NCI-H774 (cell line): ENCODE measurements at regions not wholly inside any gene's neighbourhood (a gene's known extent, or its start where the extent isn't known, plus 50 kb on each side); places are given as distances from the start of the nearest gene placed in this dataset.

Experiments used
- DNase-seq: peaks from one replicate; lab custom pipeline; 2025; lab: John Stamatoyannopoulos, UW

DNA sequence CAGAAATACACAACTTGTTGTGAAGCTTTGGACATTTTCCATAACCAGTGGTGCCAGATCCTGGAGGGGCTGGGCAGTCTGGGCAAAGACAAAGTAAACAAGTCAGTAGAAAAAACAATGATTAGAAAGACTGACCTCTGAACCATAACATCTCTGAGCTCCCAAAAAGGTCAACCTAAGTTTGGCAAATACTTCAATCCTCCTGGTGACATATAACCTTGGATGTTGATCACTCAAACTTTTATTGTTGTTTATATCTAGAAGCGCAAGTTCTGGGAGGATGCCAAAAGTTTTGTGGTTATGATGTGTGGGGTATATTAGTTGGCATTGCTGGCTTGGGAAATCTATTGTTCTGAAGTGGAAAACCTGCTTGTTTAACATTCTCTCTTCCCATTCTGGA is 257.7 kb downstream of the DIPK2A start:
- DNase-seq = no peak

DNA sequence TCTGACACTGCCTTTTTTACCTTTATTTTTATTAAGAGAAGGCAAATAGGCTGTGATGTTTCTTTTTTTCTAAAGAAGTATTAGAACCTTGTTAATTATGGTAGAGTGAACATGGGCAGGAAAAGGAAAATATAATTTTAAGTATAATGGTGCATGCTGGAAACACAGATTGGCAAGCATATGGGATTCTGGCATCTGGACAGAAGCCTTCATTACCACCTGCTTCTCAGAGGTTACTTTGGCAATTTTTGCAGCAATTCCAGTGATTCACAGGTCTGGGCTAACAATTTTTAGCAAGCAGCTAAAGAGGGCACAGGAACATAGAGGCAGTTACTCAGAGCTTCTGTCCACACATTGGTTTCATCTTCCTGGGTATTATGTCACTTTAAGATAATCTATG is 258.3 kb downstream of the DIPK2A start:
- no peak for DNase-seq

DNA sequence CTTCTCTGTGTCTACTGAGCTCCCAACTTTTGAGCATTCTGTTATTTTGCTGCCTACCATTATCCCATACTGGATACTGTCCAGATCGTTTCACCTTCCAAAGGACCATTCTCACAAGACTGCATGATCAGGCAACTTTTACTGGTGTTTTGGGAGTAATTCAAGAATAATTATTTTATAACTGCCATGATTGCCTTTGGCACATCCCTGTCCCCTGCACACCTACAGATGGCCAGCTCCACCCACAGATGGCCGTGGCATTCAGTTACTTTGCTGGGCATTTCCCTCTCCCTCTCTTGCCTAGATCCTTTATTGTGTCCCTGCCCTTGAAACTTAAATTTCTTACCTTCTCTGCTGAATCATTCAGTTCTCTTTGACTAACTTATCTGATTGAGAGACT is 263.9 kb downstream of the DIPK2A start:
- DNase-seq = no peak

DNA sequence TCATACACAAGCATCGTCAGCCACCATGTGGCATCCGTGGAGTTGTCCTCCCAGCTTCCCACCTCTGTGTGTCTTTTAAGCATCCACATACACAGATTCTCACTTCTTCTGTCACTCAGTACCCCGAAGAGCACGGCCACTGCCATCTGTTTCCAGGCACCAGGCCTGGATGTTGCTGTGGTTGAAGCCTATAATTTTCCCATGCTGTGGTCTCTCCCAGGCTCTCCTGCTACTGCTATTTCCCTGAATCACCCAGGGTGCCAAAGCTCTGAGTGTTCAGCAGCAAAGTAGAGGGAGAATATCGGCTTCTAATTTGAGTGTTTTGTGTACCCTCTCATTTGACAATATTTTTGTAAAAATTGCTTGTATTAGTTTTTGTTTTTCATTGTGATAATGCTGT is 265.7 kb downstream of the DIPK2A start:
- no peak for DNase-seq

DNA sequence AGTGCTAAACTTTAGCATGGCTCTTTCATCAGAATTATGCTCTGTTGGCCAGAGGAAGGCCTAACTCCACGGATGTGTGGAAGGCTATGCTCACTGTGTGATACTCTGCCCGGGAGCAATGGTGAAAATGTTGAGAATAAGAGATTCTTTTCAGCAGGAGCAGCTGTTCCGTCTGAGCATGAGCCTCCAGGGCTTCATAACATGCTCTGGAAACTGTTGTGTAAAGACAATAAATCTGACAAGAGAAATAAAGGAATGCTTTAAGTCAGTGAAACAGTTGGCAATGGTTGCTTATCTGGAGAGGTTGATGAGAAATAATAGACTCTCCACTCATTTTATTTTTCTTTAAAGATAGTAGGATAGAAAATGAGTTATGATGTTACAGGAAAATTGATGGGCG is 269.8 kb downstream of the DIPK2A start:
- no peak for DNase-seq

DNA sequence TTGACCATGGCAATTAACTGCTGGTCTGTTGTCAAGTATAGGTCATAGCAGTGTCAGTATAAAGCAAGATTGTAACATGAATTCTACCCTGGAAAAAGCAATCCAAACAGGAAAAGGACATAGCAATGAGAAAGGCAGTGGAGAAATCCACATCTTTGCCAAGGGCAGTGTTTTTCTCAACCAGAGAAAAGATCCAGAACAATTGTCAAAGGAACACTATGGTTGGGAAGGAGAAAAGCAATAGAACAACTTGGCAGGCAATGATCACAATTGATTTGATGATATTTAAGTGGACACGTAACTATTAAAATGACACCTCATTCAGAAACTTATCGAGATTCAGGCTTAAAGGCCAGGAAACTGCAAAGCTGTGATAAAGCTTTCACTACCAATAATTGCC is 271.1 kb downstream of the DIPK2A start:
- DNase-seq = no peak

DNA sequence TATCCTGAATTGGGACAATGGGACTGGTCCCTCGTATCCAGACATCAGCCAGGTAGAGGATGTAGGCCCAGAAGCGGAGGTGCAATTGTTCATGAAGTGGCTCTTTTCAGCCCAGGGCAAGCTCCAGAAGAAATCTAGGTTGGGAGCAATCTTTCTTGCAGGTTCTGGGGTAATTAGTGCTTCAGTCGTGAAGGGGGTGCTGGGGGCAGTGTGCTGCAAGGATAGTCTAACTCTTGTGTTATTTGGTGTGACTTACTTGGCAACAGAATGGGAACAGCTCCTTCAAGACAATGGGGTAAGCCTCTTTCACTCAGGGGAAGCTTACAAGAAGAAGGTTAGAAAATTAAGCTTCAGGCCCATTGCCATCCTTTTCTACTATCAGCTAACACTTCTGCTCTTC is 273.0 kb downstream of the DIPK2A start:
- DNase-seq = no peak

DNA sequence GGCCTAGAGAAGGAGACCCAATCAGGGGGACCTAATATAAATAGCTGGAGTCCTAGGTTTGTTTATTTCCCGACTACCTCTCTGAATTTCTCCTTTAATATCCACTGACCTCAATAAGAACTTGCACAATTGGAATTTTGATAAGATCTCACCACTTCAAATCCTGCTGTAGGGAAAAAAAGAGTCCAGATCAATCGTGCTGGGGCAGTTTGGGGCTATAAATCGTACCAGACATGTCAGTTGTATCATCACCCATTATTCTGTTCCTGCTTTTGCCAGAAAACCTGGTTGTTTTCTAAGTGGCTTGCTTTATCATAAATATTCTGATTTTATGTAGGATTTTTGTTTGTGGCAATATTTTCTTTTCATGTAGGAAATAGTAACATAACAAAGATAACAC is 281.3 kb downstream of the DIPK2A start:
- no peak for DNase-seq

DNA sequence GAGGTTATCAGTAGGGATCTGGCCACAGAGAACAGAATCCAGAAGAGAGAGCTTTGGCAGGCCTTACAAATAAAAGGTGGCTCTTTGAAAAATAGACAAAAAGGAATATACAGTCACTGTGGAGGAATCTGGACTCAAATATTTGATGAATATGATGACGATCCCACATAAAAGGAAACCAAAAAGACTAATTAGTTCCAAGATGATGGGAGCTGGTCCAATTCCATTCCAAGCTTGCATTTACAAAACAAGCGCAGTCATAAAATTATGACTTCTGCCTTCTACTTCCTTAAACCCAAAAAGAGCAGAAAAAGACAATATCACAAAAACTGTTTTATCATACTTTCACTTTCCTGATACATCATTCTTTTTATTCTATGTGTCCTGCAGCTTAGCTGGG is 285.8 kb downstream of the DIPK2A start:
- DNase-seq = no peak

DNA sequence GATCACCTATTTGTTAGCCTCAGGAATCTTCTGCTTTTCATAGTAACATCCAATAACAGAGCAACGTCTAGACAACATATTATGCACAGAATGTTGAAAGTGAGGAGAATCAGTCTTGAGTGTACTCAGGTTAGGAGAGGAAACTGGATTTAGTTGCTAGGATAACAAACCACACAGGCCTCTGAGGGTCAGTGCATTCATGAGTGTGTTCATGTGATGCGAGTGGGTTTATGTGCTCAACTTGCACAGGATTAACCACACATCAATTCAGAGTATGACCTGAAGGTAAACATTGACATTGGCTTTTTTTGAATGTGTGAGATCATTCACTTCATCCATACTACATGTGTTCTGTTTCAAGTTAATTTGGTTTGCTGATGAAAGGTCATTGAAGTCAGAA is 287.6 kb downstream of the DIPK2A start:
- DNase-seq = peak; percentile 28

DNA sequence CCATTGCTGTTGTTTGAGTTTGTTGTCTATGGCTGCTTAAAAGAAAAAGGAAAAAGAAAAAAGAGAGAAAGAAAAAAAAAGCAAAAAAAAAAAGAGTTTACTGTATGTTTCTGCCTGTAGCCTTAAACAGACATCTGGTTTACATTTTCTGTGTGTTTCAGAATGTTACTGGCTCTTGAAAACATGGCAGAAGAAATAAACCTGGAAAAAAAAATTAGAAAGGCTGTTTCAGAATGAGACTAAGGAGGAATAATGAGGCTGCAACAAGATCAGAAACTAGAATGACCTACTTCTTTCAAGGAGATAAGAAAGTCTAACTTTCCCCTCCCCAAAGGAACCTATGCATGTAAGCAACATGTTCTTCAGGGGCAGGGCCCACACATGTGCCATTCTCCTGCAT is 292.1 kb downstream of the DIPK2A start:
- no peak for DNase-seq

DNA sequence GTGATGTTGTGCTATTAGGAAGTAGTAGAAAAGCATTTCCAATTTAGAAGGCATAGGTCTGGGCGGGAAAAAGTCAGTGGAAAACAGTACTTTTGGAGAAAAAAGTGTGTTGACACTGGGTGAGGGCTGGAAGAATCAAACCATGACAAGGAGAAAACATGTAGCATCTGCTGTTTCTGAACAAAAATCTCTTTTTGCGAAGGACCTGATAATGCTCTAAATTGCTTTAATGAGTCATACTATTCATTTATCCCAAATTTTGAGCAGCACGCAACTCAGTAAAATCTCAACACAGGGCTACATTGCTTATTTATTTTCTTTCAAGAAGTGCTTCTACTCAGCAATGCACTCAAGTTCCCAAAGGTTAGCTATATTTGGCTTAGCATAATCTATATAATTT is 292.7 kb downstream of the DIPK2A start:
- DNase-seq = no peak

DNA sequence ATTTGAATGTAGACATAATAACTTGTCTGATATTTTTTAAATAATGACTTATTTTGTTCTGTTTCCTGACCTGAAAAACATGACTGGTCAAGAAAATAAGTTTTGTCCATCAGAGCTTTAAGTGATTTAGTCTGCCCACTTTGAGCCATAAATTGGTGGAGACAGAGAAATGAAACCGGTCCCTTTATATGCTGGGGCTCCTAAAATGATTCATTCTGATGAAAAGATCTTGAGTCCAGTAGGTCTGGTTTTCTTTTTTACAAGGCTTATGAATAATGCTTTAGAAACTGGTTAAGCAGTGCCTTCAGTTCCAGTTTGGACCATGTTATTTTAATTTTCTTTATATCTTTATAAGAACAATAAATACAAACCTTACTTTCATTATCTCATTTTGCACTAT is 293.2 kb downstream of the DIPK2A start:
- no peak for DNase-seq

DNA sequence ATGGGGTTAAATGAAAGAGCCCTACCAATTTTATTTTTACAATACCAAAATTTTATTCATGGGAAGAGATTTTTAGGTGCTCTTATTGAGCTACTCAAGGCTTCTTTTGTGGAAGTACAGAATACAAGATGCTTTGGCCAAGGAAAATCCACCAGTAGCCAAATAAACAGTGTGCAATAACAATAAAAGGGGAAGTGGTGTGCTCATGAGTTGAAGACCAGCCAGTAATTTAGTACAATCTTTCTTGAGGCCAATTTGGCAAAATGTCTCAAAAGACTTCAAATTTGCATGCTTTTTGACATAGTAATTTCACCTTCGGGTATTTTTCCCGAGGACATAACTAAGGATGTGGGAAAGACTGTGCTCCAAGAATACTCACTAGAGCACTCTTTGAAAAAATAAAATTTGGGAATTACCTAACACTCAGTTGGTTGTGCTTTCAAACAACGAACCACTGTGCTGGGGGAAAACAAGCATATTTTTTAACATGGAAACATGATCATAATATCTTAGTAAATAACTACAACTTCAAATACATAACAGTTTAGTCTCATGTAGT is 294.0 kb downstream of the DIPK2A start:
- DNase-seq = no peak

DNA sequence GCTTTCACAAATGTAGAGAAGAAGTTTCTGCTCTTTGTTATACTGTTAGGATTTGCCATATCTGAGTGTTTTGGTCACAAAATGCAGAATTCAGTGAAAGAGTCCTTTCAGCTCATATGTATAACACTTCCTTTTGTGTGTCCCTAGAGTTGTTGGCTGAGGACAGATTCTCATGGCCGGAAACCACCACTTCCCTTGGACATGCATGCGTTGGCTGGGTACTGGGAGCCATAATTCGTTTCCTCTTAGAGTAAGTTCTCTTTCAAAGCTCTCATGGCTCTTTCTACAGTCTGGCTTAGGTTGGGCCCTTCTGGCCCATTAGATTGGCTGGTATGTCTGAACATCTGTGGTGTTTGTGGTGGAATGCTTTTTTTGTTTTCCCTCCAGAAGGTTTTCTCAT is 298.5 kb downstream of the DIPK2A start:
- no peak for DNase-seq

DNA sequence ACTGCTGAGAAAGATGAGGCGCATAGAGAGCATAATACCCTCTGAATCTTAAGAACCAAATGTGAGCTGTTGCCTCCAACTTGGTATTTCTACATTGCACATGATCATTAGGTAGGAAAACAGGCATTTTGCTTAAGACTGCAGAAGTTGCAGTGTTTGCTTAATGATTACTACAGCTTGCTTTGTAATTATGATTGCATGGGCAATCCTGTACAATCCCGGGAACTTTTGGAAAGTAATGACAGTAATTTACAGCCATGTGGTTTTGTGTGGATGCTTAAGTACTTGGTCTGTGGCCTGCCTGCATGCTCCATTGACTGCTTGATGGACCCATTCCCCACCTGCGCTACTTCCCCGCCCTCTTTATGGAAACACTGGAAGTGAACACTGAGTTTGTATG is 301.1 kb downstream of the DIPK2A start:
- peak; percentile 64 for DNase-seq

DNA sequence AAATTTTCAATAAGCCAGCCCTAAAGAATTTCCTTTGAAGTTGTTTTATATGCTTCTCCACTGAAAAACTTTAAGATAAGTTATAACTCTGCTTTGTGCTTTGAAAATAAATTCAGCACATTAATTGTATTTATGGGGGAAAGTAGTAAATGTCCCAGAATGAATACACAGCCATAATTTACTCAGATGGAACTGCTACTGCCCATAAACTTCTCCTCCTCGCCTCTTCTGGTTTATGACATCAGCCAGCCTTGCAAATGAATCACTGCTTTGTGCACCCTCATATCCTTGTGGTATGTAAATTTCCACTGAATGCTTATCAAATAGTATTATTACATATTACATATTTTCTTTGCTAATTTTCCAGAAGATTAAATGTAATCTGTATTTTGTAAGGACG is 302.0 kb downstream of the DIPK2A start:
- no peak for DNase-seq

DNA sequence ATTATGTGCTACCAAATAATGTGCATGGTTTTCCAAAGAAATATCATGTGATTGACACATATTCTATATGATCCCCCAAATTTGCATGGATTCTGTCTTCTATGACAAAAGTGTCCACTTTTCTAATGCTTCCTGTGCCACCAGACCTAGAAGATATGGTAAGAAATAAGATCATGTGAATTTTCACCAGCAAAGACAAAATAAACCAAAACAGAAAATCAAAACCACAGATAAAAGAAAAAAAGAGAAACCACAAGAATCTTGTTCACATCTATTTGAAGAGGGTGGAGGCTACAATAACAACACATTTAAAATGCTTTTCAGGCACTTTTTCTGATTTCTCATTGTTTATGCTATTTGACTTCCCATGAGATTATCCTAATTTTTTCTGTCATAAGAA is 303.4 kb downstream of the DIPK2A start:
- no peak for DNase-seq

DNA sequence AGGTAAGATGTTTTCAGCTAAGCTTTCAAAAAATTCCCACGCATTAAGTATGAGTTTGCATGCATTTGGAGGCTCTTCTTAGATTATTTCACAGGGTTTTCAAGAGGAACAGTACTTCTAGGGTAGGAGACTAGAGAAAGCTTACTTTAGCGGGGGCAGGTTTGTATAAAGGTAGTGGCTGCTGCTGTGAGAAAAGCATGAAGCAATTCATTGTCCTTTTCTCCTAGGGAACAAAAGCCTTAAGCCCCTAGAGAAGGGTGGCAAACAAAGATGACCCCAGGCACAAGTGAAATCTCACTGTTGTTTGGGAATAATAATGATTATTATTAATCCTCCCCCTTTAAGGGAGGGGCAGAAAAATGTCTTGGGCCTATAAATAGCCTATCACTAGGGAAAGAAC is 310.7 kb downstream of the DIPK2A start:
- no peak for DNase-seq

DNA sequence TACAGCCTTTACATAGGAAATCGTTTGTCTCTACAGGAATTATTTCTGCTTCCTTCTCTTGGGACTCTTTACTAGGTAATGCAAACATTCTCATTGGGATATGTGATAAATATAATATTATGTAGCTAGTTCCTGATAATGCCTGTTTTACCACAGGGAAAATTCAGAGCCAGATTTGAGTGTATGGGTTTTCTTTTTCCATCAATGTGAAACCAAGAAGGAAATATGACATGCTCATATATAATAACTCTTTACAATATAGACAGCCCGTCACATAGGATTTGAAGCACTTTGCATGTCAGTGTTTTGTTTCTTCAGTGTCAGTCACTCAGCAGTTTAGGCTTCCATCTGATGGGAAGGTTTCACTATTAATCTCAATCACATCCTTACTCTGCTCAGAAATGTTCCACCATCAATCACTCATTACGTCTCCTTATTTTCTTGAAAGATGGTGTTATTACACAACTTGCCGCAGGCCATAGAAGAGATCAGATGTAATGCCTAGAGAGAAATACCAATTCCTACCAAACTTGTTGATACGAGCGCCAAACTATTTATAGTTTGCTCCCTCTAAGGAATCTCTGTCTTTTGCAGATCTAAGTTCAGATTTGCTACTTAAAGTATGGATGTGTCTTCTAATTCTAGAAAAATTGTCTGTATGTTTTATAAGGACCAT is 314.8 kb downstream of the DIPK2A start:
- no peak for DNase-seq

DNA sequence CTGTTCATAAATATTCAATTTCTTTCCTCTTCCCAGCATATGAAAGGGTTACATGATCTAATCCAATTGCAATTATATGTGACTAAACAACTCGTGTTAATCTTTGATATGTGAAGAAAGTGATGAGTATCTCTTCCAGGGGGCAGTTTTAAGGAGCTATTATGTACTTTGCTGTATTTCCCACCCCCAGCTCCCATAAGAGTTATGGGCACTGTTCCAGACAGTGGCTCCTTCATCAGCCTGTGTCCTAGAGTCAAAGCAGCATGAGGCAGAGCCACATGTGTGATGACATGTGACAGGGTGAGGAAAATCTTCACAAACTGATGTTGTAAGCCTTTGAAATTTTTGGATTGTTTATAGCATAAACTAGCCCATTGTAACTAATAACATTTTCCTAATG is 315.4 kb downstream of the DIPK2A start:
- DNase-seq = no peak

DNA sequence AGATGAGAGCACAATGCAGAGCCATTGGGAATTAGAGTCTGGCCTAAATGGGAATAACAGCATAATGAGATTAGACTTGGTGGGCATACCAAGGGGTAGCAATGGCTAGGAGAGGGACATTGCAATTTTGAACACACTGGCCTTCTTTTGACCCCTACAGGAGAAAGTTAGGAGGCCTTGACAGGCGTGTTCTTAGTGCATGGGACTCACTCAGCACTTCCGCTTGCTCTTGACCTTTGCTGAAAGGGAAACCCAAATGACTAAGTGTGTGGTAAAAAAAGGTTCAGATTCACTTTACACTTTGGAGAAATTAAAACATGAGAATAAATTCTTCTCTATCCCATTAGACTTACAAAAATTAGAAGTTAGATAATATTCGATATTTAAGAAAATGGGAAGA is 317.4 kb downstream of the DIPK2A start:
- DNase-seq = no peak

DNA sequence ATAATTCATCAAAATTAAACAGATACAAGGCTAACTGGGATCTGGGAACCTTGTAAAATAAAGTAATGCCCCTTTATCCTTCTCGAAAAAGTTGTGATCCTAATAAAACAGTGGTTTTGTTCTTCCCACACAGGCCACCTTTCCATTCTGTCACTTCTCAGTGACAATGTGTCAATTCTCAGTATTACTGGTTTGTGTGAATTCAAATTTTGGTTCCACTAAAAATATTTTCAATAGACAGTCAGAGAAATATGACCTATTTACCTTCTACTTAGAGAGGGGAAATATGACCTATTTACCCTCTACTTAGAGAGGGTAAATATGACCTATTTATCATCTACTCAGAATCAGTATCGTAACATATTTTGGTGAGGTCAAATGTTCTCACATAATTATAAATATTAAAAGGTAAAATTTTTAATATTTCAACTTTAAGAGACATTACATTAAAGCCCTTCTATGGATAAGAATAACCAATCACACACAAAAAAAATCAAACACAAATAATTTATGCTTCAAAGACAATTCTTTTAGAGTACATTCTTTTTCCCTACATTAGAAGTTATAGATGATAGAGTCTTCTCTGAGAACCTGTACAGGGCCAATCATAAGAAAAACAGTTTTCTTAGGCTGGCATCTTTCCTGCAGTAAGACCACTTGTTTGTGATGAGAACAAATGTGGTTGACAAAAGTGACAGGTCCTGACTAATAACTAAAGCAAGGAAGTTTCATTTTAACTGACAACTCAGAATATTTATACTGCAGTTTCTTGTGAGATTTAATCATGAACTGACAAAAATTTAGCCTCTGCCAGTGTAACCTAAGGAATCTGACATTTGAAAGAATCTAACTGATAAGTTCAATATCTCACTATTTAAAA is 323.3 kb downstream of the DIPK2A start:
- DNase-seq = no peak
